ENCODE measurements at regions not wholly inside any gene's neighbourhood (a gene's known extent, or its start where the extent isn't known, plus 50 kb on each side); places are given as distances from the start of the nearest gene placed in this dataset.

DNA sequence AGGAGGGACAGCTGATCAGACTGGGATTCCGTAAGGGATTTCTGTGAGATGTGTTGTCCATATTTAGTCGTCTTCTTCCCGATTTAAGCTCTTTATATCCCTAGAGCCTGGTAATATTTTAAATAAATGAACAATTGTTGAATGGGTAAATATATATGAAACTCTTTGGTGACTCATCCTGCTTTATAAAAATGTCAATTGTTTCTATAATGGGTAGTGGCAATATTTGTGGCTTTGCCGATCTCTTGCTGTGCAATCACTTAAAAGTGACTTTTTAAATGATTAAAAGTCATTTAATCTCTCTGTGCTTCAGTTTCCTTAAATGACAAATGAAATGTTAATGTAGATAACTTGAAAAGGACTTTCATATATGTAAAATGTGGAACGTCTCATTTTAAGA is 339.2 kb downstream of the RNF144A start:
- no peak for TF ChIP-seq RAD21 (IDR thresholded peaks at IDR 0.05; ENCODE audit: low read depth)
- TF ChIP-seq CREB1 (IDR thresholded peaks at IDR 0.05; ENCODE audit: low read depth) = no peak
- no peak for TF ChIP-seq NFIC (IDR thresholded peaks at IDR 0.05)
- TF ChIP-seq CEBPB (IDR thresholded peaks at IDR 0.05) = no peak
- TF ChIP-seq TEAD4 (IDR thresholded peaks at IDR 0.05) = no peak
- TF ChIP-seq, protein P1, sequence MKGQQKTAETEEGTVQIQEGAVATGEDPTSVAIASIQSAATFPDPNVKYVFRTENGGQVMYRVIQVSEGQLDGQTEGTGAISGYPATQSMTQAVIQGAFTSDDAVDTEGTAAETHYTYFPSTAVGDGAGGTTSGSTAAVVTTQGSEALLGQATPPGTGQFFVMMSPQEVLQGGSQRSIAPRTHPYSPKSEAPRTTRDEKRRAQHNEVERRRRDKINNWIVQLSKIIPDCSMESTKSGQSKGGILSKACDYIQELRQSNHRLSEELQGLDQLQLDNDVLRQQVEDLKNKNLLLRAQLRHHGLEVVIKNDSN (IDR thresholded peaks at IDR 0.05) = no peak
- TF ChIP-seq YY1 (IDR thresholded peaks at IDR 0.05; ENCODE audit: low read depth) = no peak
- TF ChIP-seq, protein P2, sequence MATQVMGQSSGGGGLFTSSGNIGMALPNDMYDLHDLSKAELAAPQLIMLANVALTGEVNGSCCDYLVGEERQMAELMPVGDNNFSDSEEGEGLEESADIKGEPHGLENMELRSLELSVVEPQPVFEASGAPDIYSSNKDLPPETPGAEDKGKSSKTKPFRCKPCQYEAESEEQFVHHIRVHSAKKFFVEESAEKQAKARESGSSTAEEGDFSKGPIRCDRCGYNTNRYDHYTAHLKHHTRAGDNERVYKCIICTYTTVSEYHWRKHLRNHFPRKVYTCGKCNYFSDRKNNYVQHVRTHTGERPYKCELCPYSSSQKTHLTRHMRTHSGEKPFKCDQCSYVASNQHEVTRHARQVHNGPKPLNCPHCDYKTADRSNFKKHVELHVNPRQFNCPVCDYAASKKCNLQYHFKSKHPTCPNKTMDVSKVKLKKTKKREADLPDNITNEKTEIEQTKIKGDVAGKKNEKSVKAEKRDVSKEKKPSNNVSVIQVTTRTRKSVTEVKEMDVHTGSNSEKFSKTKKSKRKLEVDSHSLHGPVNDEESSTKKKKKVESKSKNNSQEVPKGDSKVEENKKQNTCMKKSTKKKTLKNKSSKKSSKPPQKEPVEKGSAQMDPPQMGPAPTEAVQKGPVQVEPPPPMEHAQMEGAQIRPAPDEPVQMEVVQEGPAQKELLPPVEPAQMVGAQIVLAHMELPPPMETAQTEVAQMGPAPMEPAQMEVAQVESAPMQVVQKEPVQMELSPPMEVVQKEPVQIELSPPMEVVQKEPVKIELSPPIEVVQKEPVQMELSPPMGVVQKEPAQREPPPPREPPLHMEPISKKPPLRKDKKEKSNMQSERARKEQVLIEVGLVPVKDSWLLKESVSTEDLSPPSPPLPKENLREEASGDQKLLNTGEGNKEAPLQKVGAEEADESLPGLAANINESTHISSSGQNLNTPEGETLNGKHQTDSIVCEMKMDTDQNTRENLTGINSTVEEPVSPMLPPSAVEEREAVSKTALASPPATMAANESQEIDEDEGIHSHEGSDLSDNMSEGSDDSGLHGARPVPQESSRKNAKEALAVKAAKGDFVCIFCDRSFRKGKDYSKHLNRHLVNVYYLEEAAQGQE (IDR thresholded peaks at IDR 0.05; ENCODE audit: low read depth) = no peak
- no peak for TF ChIP-seq EP300 (IDR thresholded peaks at IDR 0.05; ENCODE audit: borderline replicate concordance)
- TF ChIP-seq FOXM1 (IDR thresholded peaks at IDR 0.05; ENCODE audit: borderline replicate concordance, low read depth) = no peak
- TF ChIP-seq ZBTB7A (IDR thresholded peaks at IDR 0.05; ENCODE audit: low read depth) = no peak
- no peak for TF ChIP-seq TAF1 (IDR thresholded peaks at IDR 0.05; ENCODE audit: low read depth)
- TF ChIP-seq, protein P3, sequence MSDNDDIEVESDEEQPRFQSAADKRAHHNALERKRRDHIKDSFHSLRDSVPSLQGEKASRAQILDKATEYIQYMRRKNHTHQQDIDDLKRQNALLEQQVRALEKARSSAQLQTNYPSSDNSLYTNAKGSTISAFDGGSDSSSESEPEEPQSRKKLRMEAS (IDR thresholded peaks at IDR 0.05) = no peak
- TF ChIP-seq TCF12 (IDR thresholded peaks at IDR 0.05; ENCODE audit: low read depth) = no peak
